AML-193 (cell line): ENCODE measurements at regions not wholly inside any gene's neighbourhood (a gene's known extent, or its start where the extent isn't known, plus 50 kb on each side); places are given as distances from the start of the nearest gene placed in this dataset.
"Not testable (repeated sequence)": the region's sequence is repeated elsewhere in the genome, so short reads cannot be mapped to it uniquely, and the experiment has no call there.

ENCODE experiments used
- DNase-seq, 2 experiments: peaks; one replicate each; lab custom pipeline; 2025; lab: John Stamatoyannopoulos, UW

- DNase-seq, result no peak
These were observed 144.8 kb upstream of the ZNF804B start for GRCh38 chr7:88614736-88615135.

- DNase-seq, result no peak
These were observed 148.6 kb upstream of the ZNF804B start for GRCh38 chr7:88610942-88611341.

DNA sequence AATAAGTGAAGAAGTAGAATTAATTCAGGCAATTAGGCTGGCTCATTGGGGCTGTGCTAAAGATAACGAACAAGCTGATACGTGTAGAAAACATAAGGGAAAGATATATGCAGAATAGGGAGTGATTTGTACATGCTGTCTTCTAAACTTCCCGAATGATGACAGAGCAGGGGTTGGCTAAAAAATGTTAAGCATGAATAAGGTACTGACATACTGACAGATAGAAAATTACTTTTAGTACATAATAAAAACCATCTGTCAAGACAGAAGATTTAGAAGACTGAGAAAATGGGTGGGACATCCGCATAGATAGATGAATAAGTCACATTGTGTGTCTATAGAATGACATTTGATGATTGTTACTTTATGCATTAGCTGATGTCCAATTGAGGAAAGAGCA, 158.8 kb upstream of the ZNF804B start:
- DNase-seq, result no peak

DNA sequence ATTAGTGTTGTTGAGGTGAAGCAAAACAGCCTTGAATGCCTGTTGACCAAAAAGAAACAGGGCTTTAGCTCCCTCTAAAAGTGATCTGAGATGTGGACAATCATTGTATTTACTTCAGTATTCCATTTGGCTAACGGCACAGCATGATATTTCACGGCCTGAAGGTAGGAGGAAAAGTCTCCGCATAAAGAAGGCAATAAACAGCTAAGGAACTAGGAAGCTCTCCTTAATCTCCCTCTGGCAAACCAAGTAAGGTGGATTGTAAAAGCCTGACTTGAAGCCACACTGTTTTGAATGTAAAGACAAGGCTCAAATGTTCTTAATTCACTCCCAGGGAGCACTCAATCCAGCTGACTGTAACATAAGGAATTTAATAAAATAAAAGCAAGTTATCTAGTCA, 160.0 kb upstream of the ZNF804B start:
- DNase-seq, result no peak

- DNase-seq, result no peak
These were observed 161.5 kb upstream of the ZNF804B start for GRCh38 chr7:88597941-88598425.

DNA sequence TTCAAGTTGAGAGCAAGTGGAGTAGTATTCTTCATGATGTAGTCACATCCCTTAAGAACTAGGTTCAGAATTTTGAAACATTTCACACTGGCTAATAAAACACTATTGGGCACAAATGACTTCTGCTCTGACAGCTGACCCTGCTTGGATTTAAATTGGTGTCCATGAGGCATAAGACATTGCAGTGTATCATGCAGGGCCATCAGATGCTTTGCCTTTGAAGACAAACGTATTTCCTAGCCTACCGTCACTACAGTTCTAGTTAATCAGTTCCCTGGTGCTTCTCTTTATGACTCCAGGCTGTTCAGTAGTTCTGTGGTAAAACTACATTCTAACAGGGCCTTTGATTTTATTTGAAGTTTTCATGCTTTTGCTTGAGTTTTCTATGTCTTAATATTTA, 168.5 kb upstream of the ZNF804B start:
- DNase-seq, result no peak

GRCh38 chr7:88589927-88590326, 169.6 kb upstream of the ZNF804B start:
- no peak for DNase-seq

DNA sequence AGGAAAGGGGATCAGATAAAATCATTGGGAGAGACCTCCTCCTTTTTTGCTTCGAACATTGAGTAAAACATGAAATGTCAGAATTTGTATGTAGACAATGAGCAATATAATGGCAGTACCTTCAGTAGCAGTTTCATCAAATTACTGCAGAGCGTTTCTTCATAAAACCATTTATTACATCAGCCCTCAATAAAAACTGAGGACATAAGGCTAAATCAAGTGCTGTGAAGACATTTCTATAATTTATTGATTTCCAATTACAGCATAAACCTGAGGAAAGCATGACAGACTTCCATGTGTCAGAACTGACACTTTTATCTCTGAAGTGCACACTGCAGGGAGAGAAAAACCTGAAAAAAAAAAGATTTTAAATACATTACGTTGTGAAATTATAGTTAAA, 172.6 kb upstream of the ZNF804B start:
- no peak for DNase-seq

GRCh38 chr7:88586219-88586618, 173.3 kb upstream of the ZNF804B start:
- DNase-seq, result no peak

DNA sequence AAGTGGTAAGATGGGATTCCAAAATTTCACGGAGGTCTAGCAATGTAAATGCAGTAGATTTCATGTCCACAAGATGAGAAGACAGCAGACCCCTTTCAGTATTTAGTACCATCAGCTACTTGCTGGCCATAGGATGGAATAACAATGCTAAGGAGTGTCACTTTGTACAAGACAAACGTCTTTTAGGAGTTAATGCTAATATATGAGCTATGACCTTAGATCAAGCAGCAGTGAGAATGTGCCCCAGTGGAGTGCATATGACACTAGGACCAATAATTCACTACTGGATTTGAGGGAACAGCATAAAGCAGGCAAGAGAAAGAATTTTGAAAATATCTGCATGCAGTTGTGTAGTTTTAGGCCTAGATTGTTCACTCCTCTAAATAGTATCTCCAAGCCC, 182.8 kb upstream of the ZNF804B start:
- no peak for DNase-seq

- no peak for DNase-seq
These were observed 193.3 kb upstream of the ZNF804B start for GRCh38 chr7:88566162-88566729.

DNA sequence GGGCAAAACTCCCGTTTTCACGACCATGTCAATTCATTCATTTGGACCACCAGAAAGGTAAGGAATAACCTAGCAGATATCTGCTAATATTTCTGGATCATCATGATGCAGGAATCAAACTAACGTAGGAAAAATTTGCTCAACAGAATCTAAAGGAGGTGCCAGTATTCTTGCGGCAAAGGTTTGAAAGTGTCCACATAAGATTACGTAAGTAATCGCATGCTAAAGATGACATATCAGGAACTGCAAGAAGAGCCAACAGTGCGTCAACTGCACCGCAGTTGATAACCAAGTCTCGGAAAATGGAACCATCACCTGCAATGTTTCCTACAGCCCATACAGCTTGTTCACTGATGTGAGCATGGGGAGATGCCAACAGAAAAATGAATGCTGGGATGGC, 194.1 kb upstream of the ZNF804B start:
- no peak for DNase-seq

DNA sequence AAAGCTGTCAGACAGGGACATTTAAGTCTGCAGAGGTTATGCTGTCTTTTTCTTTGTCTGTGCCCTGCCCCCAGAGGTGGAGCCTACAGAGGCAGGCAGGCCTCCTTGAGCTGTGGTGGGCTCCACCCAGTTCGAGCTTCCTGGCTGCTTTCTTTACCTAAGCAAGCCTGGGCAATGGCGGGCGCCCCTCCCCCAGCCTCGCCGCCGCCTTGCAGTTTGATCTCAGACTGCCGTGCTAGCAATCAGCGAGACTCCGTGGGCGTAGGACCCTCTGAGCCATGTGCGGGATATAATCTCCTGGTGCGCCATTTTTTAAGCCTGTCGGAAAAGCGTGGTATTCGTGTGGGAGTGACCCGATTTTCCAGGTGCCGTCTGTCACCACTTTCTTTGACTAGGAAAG, 203.1 kb upstream of the ZNF804B start:
- DNase-seq, result not testable (repeated sequence)

DNA sequence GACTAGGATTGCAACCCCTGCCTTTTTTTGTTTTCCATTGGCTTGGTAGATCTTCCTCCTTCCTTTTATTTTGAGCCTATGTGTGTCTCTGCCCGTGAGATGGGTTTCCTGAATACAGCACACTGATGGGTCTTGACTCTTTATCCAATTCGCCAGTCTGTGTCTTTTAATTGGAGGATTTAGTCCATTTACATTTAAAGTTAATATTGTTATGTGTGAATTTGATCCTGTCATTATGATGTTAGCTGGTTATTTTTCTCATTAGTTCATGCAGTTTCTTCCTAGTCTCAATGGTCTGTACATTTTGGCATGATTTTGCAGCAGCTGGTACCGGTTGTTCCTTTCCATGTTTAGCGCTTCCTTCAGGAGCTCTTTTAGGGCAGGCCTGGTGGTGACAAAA, 204.7 kb upstream of the ZNF804B start:
- not testable (repeated sequence) for DNase-seq

DNA sequence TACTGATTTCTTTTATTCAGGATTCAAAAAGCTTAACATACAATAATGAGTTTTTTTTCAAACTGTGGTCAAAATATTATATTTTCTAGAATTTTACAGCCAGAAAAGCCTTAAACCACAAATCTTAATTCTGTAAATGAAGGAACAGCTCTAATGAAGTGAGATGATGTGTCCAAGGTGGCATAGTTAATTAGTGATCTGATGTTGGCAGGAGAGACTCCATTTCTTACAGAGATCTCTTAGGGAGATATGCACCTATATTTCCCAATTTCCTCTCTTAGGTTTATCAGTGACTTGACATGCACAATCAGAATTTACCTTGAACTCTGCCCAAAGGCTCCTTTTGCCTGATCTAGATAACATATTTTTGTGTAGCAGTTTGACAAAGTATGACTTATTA, 211.1 kb upstream of the ZNF804B start:
- no peak for DNase-seq

DNA sequence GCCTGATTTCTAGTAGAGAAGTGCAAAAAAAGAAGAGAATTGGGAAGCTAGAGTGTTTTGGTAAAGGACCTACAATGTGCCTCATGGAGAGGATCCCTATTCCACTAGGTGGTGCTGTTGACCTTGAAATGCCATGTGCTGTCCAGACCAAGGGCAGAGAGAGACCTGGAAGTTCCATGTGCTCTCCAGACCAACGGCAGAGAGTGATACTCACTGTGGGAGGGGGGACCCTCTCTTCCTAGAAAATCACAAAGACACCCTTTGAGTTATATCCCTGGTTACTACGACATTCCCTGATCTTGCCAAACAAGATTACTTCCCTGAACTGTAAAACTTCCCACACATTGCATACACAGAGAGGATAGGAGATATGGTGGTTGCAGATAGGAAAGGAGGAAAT, 212.7 kb upstream of the ZNF804B start:
- DNase-seq, result peak; percentile 27

- peak in 1 of 2 experiments; percentile 12 for DNase-seq
These were observed 213.8 kb upstream of the ZNF804B start for GRCh38 chr7:88545663-88546062.

DNA sequence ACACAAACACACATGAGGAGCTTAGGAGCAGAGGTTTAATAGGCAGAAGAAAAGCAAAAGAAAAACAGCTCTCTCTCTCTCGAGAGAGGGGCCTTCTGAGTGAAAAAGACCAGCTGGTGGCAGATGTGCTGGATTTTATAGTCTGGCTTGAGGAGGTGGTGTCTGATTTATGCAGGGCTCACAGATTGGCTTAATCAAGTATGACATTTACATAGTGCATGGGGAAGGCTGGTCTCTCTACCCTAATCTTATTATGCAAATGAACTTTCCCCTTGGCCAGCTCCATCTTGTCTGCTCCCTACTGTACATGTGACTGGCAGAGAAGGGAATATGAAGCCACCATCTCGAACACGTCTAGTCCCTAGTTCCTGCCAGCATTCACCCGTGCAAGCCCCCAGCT, 219.5 kb upstream of the ZNF804B start:
- no peak for DNase-seq

DNA sequence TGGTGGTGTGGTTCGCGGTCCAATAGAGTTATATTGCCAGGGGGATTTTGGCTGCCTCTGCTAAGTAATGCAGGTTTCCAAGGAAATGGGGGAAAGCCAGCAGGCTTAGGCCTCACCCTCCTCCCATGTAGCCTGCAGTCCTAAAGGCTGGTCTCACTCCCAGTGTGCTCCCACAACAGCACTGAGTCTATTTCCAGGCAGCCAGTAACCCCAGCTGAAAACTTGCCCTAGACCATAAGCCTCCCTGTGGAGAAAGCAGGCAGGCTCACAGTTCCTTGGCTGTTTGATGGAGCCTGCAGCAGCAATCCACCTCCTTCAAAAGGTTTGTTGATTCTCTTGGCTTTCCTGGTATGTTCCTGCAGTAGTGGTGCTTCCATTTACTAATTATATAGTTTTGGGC, 220.0 kb upstream of the ZNF804B start:
- DNase-seq, result no peak

GRCh38 chr7:88523645-88524044, 217.0 kb upstream of the STEAP4 start:
- no peak for DNase-seq

DNA sequence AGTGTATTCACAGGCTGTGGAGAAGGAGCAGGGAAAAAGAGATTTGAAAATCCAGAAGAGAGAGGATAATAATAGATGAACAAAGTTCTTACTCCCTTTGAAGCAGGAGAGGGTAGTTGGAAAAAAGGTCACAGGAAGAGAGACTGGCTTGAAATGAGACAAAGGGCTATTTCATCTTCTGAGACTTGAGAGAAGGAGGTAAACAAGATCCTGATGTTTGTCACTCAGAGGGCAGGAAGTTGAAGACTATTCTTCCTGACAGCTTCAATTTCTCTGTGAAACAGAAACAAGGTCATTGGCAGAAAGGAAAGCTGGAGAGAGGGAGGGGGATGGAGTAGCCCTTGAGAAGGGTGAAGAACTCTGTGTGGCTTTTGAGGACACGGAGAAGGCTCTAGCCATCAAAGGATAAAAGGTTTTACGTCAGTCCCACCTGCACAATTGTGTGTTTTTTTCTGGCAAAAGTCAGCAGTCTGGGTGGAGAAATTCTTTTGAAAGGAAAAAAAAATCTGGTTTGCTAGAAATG, 216.1 kb upstream of the STEAP4 start:
- no peak for DNase-seq

GRCh38 chr7:88516429-88516828, 209.7 kb upstream of the STEAP4 start:
- no peak for DNase-seq

DNA sequence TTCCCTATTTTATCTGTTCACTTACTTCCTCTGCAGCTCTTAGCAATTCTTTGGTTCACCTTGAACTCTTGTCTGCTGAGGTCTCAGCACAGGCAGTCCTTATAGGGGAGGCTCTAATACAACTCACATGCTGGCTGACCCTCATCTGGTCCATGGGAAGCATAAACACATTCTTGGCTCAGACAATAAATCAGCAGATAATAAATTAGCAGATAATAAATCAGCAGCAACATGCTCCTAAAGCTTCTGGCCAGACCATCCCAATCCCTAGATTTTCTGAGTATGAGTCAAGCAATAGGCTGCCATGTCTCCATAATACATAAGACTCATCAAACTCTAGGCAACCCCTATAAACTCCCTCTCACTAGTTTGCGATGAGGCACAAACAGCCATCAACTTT, 208.6 kb upstream of the STEAP4 start:
- DNase-seq, result no peak

GRCh38 chr7:88509341-88509740, 202.6 kb upstream of the STEAP4 start:
- DNase-seq, result no peak
